GM12891 (cell line): ENCODE measurements at regions not wholly inside any gene's neighbourhood (a gene's known extent, or its start where the extent isn't known, plus 50 kb on each side); places are given as distances from the start of the nearest gene placed in this dataset.

Experiments
- DNase-seq: peaks from one replicate; pipeline ENCODE4 v3.0.0; 2011; ENCODE audit warnings: low spot score; ENCODE audit not compliant: insufficient read length
- FAIRE-seq: peaks from 2 replicates; lab custom pipeline; 2011; peaks lifted over from hg19 to GRCh38; lab: Jason Lieb, UNC
- PAX5 ChIP-seq: IDR thresholded peaks from 2 replicates; pipeline ENCODE4 v1.6.1; 2011; ENCODE audit warnings: low read length, moderate library complexity, mild to moderate bottlenecking; ENCODE audit not compliant: insufficient read depth, severe bottlenecking
- POLR2A ChIP-seq: IDR thresholded peaks from 2 replicates; pipeline ENCODE4 v1.6.1; 2011; ENCODE audit warnings: low read depth, low read length, control low read depth
- POLR2AphosphoS5 ChIP-seq: IDR thresholded peaks from 2 replicates; pipeline ENCODE4 v1.6.1; 2011; ENCODE audit warnings: low read depth, low read length, control low read depth
- POU2F2 ChIP-seq: IDR thresholded peaks from 2 replicates; pipeline ENCODE4 v1.6.1; 2011; ENCODE audit warnings: low read depth, mild to moderate bottlenecking, control low read depth, low read length, moderate library complexity
- SPI1 ChIP-seq: IDR thresholded peaks from 2 replicates; pipeline ENCODE4 v1.6.1; 2011; ENCODE audit warnings: low read depth, low read length, control low read depth
- TAF1 ChIP-seq: IDR thresholded peaks from 2 replicates; pipeline ENCODE4 v1.6.1; 2011; ENCODE audit warnings: low read depth, low read length, control low read depth

DNA sequence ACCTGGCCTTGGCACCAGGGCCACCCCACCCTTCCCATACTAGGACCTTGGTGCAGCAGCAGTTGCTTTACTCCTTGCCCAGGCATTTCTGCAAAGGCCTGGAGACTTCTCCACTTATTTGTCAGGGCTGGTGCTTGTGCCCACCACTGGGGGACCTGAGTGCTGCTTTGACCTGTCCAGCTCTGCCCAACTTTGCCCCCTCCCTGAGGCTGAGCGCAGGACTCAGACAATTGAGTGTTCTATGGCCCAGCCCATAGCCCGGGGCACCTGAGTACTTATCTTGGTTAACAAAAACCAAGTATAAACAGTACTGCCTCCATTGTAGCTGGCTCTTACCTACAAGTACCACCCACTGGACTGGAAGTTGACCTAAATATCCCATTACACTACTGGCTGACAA lies 406.1 kb upstream of the CHD1 start:
- DNase-seq = no peak
- no peak for TF ChIP-seq TAF1
- no peak for FAIRE-seq

DNA sequence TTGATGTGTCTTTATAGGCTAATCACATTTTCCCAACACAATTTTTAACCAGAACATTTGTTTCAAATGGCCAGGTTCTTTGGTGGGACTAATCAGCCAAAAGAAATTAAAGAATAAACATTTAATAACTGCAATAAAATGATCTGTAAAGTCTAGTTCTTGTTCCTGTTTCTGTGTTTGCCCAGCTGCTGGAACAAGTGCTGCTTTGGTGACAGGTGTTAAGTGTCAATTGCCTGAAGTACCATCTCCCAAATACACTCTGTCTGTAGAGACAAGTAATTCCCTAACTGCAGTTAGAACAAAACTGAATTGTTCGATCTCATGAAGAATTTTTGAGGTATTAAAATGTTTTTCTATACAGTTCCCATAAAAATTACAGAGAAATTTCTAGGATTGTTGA lies 402.3 kb upstream of the CHD1 start:
- DNase-seq (no peak), FAIRE-seq (no peak)
- no peak for TF ChIP-seq POU2F2
- no peak for TF ChIP-seq POLR2AphosphoS5
- no peak for TF ChIP-seq POLR2A
- TF ChIP-seq TAF1 = no peak
- TF ChIP-seq PAX5 = no peak
- no peak for TF ChIP-seq SPI1

DNA sequence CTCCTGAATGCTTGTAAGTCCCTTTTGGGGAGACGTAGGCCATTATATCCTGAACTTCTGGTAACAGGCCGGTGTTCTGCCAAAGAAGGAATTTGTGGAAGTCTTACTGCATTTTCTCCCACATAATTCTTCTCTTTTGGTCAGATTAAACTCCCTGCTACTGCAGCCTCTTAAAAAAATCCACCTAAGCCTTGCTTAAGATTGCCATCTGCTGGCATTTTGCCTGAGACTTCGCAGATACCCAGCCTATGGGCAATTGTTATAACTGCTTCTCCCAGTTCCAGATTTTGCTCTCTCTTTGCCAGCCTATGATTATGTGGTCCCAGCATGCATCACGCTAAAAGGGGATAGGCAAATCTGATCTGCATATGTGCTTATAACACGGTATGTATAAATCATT lies 391.6 kb upstream of the CHD1 start:
- TF ChIP-seq POU2F2 (no peak), SPI1 (no peak), POLR2A (no peak), TAF1 (no peak), POLR2AphosphoS5 (no peak), PAX5 (no peak)
- no peak for FAIRE-seq
- no peak for DNase-seq

DNA sequence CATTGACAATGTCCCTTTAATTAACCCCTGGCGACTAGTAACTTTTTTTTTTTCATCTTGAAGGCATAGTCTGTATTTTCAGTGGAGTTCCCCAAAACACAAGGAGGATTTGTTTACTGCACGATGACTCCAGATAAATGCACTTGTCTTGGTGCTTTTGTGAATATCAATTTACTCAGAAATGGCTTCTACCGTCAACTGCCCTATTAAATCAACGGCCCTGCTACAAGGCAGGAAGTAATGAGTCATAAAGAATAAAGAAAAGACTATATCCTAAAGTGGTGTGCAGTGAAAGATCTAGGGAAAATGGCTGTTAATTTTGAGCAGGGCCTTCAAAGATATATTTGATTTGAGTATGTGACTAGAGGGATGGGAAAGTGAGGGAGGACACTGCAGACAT lies 388.3 kb upstream of the CHD1 start:
- DNase-seq (no peak), FAIRE-seq (no peak)
- TF ChIP-seq SPI1 (no peak), POLR2AphosphoS5 (no peak), PAX5 (no peak), POU2F2 (no peak)

DNA sequence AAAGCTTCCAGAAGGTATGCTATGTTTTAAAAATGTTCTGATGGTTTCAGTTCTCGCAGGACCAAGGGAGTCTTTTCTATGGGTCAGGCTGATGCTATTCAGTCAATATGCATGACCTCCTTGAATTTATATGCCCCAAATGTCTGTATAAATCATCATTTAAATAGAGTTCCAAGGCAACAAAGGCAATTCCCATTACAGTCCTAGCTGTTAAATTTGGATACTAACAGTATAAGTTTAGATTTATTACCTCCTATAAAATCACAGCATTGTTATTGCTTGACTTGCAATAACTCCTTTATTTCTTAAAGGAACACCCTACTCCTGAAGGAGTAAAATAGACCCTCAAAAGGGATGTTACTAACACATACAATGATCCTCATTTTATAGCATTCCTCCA lies 387.7 kb upstream of the CHD1 start:
- TF ChIP-seq TAF1 (no peak), POU2F2 (no peak)
- DNase-seq = no peak

DNA sequence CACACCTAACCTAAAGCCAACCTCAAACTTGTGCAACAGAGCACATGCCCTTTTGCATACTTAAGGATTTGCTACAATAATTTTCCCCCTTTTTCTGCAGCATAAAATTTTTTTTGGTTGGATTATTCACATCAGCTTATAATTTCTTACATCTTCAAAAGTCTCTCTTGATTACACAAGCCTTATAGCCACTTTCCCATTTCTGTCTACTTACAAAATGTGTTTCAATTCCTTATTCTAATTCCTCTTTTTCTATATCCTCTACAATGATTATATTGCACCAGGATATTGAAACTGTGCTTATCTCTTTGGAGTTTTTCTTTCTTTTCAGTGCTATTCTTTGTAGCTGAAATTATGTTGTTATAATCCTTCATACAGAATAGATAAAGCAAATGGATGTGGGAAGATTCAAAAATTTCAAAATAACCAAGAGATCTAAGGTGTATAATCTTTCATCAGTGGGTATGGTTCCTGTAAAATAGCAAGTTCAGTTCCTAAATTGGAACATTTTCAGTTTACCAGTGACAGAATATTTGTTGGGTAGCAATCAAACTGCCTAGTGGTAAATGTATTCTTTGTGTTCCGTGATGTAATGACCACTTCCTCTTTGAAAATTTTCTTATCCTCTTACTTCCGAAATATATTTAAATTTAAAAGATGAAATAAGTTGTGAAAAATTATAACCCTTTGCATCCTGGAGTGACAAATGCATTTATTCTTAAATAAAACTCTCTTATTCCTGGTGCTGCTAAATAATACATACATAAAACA lies 386.8 kb upstream of the CHD1 start:
- FAIRE-seq = no peak
- DNase-seq = no peak
- TF ChIP-seq POLR2AphosphoS5 (no peak), PAX5 (no peak), POLR2A (no peak), SPI1 (no peak)

More for the DNA sequence above, 387.7 kb upstream of the CHD1 start:
- no peak for FAIRE-seq

DNA sequence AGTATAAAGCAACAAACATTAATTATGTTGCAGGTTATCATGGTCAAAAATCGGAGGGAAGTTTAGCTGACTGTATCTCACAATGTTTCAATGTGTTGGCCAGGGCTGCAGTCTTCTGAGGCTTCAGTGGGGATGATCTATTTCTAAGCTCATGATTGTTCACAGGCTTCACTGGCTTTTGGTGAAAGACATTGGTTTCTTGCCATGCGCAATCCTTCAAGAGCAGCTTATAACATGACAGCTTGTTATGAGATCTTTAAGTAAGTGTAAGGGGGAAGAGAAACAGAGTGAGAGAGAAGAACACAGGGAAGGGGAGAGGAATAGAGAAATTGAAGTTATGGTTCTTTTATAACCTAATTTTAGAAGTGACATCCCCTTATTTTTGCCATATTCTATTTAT lies 385.9 kb upstream of the CHD1 start:
- no peak for TF ChIP-seq PAX5
- TF ChIP-seq POLR2AphosphoS5 = no peak
- no peak for TF ChIP-seq TAF1
- no peak for TF ChIP-seq POU2F2
- no peak for TF ChIP-seq POLR2A
- no peak for TF ChIP-seq SPI1
- DNase-seq (no peak), FAIRE-seq (no peak)

DNA sequence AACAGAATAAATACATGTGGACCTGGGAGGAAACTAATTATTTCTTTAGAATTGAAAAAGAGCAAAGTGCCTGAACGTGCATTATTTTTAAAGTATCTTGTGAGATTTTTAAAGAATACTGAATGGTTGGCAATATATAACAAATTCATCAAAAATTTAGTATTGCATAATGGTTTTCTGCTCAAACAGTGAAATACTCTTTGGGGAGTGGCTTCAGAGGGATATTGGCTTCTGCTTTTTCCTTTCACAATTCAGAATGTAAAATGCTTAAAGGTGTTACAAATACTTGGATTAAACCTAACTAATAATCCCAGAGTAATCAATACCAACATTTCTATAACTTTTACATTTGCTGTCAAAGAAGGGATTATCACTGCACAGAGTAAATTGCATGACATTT lies 379.3 kb upstream of the CHD1 start:
- DNase-seq (no peak), FAIRE-seq (no peak)
- no peak for TF ChIP-seq TAF1
- no peak for TF ChIP-seq POLR2AphosphoS5
- no peak for TF ChIP-seq POU2F2
- TF ChIP-seq POLR2A = no peak
- no peak for TF ChIP-seq PAX5
- no peak for TF ChIP-seq SPI1

DNA sequence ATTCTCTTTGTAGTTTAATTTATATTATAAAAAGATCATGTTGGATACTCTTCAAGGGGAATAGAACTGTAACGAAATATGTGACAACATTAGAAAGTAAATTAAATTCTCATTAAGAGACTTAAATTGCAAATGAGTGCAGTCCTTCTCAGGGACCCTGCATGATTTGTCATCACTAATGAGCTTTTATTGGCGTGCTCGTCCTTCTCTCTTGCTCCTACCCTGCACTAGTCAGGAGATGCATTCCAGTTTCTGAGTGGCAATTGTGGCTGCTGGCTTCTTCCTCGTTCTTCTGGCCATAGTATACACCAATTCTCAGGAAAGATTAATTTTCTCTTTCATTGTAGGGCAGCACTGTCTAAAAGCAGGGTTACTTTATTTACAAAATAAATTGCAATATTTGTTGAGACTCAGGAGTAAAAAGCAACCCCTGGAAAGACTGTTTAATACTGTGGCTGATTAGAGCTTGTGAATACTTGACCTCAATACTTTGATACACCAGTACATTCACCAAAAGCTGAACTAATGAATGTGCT lies 376.3 kb upstream of the CHD1 start:
- FAIRE-seq = no peak

DNA sequence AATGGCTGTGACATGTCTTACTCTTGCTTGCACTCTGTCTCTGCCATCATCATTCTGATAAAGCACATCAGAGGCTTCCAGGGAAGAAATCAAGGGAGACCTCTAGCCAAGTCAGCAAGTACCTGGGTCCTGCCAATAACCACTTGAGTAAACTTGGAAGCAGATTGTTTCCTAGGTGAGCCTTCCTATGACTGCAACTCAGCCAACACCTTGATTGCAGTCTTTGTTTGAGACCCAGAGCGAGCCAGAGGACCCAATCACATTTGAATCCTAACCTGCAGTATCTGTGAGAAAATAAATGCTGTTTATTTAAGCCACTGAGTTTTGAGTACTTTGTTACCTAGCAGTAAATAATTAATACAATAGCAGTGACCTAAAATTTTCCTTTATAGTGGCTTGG lies 356.8 kb upstream of the CHD1 start:
- TF ChIP-seq POLR2AphosphoS5 (no peak), SPI1 (no peak), POLR2A (no peak), TAF1 (no peak), POU2F2 (no peak), PAX5 (no peak)
- DNase-seq = no peak
- no peak for FAIRE-seq

More for the DNA sequence above, 376.3 kb upstream of the CHD1 start:
- no peak for DNase-seq
- TF ChIP-seq POLR2A (no peak), PAX5 (no peak), TAF1 (no peak), SPI1 (no peak)
